Sciatic nerve (tissue), 2 donors: ENCODE measurements at regions not wholly inside any gene's neighbourhood (a gene's known extent, or its start where the extent isn't known, plus 50 kb on each side); places are given as distances from the start of the nearest gene placed in this dataset.

Source experiments
- ATAC-seq: fragments of 200-7000 bp; cut with Tn5 transposase; one replicate; pipeline ENCODE4 v1.9.1; 2020; ENCODE audit warnings: mild to moderate bottlenecking, moderate library complexity
- DNase-seq: peaks from one replicate; pipeline ENCODE4 v3.0.0-alpha.2; 2020; ENCODE audit warnings: low spot score
- intact Hi-C: fragments of 100-400 bp; cut with DNase I; formaldehyde crosslinking; loops from one replicate; pipeline ENCODE4 v1.14.2; 2022
- donor health status: DM: no; HTN: no; CAD: no.
- donor health status: DM: no; HTN: no; CAD: no.

DNA sequence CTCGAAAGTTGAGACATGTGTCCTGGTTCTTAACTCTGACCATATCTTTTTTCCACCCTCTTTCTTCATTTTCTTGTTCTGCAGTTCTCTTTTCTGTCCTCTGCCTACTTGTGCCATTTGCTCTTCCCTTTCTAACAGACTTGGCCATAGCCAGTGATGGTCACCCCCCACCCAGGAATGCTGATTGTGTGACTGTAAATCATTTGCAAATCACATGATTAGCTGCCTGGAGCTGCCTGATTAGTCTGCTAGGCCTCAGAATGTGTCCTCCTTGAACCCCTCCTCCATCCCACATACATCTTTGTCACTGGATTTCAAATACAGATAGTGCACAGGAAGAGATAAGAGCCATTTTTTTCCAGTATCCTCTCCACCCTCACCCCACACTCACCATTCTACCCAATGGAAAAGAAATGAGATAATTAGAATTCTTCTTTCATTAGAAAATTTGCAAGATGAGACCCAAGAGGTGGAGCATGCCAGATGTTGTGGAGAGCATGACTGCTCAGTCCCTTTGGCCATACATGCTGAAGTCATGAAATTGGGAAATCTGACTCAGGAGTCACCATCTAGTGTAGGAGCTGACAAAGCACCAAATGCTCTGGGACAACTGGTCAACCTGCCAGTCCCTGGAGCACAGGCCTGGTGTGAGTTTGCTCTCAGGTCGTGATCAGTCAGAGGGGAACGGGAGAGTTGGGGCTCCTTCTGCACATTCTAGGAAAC, 538.2 kb downstream of the CCDC171 start:
- intact Hi-C loops: no loop called here
- ATAC-seq: peak; percentile 26
- DNase-seq: no peak

DNA sequence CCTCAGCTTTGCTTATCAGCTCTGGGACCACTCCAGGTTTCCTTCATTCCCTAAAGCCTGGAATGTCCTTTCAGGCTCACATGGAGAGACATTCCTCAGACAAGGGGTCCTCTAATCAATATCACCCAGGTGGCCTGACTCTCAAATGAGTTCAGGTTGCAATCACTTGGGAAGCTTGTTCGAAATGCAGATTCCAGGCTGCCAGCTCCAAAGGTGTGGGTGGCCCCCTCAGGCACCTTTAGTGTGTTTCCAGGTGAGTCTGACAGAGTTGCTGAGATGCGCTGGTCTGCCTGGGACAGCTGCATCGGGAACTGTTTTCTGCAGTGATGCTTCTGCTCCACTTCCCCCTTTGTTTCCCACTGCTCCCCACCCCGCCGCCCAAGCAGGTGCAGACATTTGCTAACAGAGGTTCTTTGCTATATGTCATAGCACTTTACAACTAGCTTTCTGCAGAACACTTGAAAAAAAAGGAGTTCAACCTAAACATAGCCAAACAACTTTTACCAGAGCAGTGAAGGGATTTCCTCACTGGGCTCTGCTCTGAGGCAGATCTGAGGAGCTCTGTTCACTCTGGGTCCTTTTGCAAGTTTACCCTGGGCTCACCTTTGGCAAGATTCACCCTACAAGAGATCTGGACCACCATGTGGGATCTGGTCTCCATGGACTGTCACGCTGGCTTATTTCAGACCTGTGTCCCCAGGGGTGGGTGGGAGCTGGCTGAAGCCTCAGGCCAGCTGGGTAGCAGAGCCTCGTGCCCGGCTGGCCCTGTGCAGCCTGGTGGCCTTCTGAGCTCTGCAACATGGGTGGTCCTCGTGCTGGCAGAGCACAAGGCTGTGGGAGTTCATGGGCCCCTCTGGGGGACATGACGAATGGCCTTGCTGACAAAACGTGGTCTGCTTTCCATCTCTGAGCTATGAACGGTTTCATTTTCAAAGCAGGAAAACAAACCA, 539.6 kb downstream of the CCDC171 start:
- ATAC-seq (peak; percentile 97), DNase-seq (no peak)
- intact Hi-C loops: no loop called here

DNA sequence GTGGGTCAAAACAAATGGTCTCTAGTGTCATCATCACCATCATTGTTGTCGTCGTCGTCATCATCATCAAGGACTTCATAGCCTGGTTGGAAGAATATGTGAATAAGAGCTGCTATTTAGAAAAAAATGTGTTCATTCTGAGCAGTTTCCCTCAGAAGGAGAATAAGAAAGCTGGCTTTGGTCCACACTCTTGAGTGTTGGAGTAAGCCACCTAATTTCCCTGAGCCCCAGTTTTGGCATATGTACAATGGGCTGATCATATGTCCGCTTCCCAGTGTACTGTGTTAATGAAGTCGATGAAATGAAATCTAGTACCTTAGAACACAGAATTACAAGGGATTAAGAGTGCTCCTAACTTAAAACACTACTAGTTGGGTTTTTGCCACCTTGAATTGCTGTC, 545.5 kb downstream of the CCDC171 start:
- ATAC-seq (no peak), DNase-seq (no peak)
- intact Hi-C loops: no loop called here

DNA sequence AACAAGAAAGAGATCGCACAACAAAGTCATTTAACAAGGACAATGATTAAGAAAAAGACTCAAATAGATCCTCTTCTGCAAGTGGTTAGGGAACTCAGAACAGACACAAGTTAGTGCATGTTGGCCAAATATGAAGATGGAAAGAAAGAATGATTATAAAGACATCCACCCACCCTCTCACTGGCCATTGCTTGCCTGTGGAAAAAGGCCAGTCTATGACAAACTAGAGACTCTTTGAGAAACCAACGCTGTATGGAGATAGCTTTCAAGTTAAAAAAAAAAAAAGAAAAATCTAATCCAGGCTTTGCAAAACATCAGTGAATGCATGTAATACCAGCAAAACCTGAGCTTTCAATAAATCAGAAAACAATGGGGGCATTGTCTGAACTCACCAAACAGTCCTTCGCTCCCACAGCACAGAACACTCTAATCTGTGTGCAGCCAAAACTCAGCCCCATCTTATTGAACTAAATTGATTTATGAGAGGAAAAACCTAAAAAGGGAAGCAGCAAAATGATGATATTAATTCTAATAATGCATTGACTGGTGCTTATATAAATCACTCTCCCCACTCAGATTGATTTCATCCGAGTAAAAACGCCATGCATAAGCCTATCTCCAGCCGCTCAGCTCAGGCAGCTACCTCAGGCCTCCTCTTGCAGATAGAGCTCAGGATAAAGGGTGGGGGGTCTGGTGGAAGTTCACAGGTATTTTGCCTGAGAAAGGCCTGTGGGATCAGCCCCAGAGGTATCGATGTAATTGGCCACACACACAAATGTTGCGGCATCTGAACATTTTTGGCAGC, 547.1 kb downstream of the CCDC171 start:
- intact Hi-C loops: no loop called here
- DNase-seq (no peak), ATAC-seq (peak; percentile 14)

DNA sequence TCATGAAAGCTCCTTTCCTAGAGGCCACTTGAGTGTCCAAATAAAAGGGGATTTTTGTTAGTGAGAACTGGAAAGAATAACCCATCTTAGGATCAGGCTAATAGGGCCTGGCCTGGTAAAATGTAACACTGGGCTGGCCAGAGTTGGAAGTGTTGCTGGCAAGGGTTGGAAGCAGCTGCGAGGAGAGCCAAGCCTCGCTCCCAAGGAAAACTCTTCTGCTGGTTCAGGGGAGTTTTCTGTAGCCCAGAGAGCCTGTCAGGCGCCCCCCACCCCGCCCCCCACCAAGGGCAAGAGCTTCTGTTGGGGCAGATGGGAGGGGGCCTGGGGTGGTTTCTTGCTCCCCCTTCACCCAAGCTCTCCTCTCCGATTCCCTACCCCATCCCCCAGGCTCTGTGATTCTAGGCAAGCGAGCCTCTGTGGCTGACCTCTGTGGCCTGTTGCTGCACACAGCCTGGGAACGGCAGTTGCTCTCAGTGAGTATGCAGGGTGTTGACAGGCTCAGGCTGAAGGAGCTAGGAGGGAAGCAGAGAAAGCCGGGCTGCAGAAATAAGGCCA, 547.8 kb downstream of the CCDC171 start:
- ATAC-seq: peak; percentile 96
- DNase-seq: peak; percentile 87
- intact Hi-C loops: no loop called here

DNA sequence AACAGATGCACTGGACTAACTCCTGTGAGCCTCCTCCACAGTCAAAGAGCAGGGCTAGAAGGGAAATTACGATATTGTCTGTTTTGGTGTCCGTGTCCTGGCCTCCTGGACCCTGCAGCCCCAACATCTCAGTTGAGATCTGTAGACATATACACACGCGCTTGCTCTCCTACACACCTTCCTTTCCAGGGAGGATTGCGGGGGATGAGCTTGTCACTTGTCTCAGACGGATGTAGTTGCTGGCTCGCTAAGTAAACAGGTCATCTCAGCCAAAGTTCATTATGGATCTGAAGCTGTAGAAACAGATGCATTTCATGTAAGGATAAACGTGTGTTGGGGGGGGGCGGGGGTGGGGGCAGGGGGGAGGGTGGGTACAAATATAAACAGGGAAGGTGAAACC, 549.3 kb downstream of the CCDC171 start:
- intact Hi-C loops: no loop called here
- DNase-seq: no peak
- no peak for ATAC-seq

DNA sequence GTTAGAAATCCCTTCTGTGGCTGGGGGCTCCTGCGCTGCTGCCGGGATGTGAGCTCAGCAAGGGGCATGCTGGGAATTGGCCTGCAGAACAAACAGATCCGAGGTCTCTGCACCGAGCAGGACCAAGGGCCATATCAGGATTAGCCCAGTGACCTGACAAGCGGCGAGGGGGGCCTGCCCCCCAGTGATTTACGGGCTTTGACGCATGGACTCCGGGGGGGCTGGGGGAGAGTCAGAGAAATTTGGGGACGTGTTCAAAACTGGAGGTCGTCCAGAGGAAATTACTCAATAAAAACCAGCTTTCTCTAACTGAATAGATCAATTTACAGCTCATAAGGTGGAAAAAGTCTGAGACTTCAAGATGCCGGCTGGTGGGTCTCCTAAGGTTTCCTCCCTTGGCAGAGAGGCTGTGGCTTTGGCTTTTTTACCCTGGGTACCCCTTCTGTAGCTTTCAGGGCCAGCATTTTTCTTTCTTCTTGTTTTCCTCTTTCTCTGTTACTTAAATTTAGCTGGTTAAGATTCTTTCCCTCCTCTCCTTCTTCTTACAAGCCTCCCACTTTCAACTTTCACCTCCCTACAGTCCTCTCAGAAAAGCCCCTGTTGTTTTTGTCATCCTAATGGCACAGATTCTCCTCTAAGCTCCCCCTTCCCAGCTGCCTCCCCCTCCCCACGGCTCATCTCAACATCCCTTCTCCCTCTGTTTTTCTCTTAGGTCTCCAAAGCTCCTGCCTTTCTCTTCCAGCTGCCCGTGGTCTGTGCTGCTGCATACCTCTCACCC, 551.0 kb downstream of the CCDC171 start:
- peak; percentile 54 for ATAC-seq
- intact Hi-C loops: no loop called here
- peak; percentile 71 for DNase-seq

DNA sequence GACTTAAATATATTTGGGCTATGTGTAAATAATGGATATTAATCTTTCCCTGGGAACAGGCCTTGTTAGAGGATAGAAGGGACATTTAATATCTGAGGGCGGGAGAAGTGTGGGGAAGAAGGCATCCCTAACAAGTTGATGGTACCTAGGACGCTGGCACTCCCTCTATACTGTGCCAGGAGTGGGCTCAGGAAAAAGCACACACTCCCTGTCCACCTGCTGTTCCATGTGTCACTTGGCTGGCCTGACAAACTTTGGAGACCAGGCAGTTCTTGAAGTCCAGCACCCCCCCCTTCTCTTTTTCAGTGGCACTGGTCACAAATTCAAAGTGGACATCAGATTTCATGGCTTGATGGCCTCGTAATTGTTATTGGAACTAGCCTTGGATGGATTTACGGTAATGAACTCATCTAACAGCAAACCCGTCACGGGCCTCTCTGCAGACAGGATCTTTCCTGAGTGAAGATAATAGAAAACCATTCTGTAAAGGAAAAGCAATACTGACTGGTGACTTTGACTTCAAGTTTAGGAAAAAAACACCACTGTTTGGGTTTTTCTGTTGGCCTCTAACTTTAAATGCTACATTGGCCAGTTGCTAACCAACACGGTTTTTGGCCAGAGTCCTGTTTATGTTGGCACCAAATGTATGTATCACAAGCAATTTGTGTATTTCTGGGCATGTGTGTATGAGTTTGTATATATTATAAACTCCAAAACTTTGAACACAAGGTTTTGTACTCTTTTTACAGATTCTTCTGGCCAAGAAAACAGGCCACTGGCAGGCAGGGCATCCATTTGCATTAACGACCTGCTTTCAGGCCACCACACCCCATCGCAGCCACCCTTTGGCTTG, 552.6 kb downstream of the CCDC171 start:
- intact Hi-C loops: no loop called here
- no peak for DNase-seq
- ATAC-seq: no peak

DNA sequence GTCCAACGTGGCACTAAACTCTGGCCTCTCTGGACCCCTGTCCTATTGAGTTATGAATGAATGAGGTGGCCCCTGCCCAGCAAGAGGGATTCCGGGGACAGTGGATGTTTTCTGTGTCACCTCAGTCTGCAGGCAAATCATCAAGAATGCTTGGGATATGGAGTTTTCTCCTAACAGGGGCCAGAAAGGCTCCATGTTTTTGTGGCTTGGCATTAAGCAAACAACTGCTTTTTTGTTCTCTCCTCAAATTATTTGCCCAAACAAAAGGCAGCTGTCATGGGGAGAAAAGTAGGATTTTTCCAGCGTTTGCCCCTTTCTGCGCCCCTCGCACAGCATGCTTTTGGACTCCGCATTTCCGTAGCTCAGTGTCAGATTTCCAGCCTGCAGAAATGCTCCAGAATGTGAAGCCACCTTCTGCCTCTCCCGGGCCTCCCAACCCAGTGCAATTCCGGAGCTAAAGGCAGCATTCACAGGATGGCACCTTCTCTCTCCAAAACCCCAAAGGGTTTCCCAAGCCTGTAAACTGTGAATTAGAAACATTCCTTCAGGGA, 553.3 kb downstream of the CCDC171 start:
- intact Hi-C loops: no loop called here
- DNase-seq (no peak), ATAC-seq (no peak)

DNA sequence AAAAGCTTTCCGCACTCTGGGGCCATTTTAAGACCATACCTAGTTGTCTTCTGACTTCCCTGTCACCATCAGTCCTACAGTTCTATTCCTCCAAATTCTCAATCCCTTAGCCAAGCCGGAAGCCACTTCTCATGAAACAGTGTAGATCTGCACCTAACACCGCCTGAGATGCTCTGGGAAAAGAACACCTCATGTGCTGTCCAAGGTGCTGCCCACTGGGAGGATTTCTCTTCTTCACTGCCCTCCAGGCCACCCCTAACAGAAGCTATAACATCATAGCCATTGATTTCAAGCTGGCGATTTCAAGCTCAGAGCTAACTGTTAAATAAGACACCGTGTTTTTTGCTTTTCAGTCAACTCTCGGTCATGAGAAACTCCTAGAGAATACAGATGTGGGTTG, 559.3 kb downstream of the CCDC171 start:
- DNase-seq (no peak), ATAC-seq (no peak)
- intact Hi-C loops: no loop called here

DNA sequence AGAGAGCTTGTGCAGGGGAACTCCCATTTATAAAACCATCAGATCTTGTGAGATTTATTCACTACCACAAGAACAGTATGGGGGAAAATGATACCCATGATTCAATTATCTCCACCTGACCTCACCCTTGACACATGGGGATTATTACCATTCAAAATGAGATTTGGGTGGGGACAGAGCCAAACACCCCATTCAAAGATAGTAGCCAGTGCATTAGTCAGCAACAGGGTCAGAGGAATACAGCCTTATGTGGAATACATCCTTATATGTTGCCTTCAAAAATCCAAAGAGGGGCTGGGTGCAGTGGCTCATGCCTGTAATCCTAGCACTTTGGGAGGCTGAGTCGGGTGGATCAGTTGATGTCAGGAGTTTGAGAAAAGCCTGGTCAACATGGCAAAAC, 563.2 kb downstream of the CCDC171 start:
- DNase-seq (no peak), ATAC-seq (no peak)
- intact Hi-C loops: no loop called here

DNA sequence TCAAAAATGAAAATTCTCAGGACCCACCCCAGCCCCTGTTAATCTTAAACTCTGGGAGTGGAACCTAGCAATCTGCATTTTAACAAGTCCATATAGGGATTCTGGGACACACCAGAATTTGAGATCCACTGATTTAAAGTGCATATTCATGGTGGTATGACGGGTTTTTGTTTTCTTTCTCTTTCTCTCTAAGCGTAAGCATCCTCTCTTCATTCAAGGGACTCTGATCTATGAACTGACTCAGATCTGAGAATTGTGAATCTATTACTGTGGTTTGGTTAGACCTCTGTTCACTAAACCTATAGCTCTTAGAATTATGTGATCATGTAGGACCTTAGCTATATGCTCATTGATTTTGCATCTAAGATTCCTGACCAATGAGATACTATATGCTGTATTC, 565.2 kb downstream of the CCDC171 start:
- ATAC-seq: no peak
- no peak for DNase-seq
- intact Hi-C loops: no loop called here

DNA sequence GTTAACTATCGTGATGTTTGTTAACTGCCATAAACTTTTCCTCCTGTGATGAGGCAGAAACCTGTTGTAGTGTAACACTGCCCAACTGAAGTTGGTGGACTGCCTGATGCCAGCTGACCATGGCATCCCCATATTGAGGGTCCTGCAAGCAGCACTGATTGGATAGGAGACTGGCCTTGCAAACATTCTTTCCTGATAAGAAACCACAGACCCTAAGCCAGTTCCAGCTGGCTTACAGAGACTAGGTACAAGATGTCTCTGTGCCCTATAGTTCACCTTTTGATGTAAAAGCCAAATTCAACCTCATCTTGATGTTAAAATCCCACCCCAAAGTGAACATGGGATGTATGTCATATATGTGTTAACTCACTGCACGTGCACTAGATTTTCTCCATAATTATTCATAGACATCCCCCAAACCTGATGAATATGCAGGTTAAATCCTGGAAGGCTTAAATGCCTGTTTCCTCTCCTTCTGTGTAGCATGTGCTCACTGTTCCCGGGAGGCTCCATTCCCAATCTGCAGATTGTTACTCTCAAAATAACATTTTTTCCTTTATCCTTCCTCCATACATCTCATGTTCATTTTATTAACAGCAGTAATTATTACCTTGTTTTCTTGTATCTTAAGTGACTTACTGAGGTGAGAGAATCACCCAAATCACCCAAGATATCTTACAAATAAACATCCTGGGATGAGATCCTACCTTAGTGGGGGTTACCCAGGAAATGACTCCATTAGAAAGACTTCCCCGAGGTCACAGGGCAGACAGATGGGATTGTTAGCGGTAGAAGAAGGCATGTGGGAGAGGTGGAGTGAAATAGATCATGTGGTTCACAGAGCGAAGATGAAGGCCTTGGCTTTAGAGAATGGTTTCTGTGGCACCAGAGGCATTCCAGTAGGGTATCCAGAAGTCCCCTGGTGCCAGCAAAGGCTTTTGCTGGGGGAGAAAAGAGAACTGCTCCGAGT, 566.7 kb downstream of the CCDC171 start:
- intact Hi-C loops: no loop called here
- DNase-seq: no peak
- no peak for ATAC-seq

DNA sequence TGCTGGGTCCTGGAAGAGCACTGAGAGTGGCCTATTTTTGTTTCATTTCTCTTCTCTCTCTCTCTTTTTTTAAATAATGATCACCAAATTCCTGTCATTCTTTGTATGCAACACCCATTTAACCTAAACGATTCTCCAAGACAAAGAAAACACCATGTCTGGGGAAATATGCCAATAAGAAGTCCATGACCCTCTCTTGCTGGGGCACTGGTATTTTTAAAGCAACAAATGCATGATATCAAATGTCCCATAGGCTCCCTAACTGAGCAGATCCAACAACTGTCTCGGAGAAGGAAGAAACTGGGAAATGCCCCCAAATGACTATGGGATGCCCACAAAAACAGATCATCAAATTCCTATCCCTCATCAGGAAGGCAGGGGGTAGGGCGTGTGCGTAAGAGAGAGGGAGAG, 567.4 kb downstream of the CCDC171 start:
- no peak for DNase-seq

DNA sequence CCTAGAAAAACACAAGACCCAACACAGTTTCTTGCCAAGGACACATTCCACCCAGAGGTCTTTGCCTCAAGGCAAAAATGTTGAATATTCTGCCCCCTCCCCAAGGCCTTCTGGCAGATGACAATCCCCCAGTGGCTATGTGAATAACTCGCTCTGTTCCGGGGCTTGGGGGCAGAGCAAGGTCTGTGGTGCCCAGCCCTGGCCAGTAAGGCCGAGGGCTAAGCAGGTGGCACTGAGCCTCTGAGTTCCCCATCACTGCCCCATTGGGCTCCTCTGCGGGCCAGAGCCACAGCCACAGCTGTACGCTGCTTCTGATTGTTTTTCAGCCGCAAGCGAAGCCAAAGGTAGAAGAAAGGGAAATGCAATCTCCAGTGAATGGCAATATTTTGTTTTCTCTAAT, 567.9 kb downstream of the CCDC171 start:
- DNase-seq (no peak), ATAC-seq (peak; percentile 40)
- intact Hi-C loops: no loop called here

More for the DNA sequence above, 567.4 kb downstream of the CCDC171 start:
- ATAC-seq: no peak
- intact Hi-C loops: no loop called here

DNA sequence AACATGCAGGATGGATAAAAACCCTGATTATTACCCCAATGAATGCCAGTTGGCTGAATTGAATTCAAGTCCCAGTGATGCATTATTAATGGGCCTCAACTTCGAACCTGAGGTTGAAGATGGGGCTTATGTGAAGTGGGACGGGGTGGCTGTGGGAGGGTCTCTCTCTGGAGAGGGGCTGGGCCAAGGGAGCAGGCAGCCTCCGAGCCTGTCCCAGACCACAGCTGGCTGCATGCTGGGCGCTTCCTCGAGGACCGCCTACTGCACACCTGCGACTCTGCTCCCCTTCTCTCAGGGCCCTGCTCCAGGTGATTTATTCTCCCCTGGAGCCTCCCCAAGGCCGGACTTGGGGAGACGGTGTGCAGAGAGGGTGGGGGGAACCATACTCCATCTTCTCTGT, 568.3 kb downstream of the CCDC171 start:
- ATAC-seq (peak; percentile 26), DNase-seq (no peak)
- intact Hi-C loops: no loop called here
